B cell (primary cell): ENCODE measurements at regions not wholly inside any gene's neighbourhood (a gene's known extent, or its start where the extent isn't known, plus 50 kb on each side); places are given as distances from the start of the nearest gene placed in this dataset.

ENCODE experiments used
- EZH2 ChIP-seq: IDR thresholded peaks from 2 replicates; pipeline ENCODE4 v1.6.1; 2012; ENCODE audit warnings: borderline replicate concordance, low read depth, mild to moderate bottlenecking, moderate library complexity, low read length; ENCODE audit not compliant: insufficient read depth, poor library complexity, severe bottlenecking
- TF ChIP-seq, protein P1 (sequence below): fragments of 200-600 bp; IDR thresholded peaks from one replicate; pipeline ENCODE4 v1.8.0; 2022; ENCODE audit warnings: antibody characterized with exemption, mild to moderate bottlenecking

DNA sequence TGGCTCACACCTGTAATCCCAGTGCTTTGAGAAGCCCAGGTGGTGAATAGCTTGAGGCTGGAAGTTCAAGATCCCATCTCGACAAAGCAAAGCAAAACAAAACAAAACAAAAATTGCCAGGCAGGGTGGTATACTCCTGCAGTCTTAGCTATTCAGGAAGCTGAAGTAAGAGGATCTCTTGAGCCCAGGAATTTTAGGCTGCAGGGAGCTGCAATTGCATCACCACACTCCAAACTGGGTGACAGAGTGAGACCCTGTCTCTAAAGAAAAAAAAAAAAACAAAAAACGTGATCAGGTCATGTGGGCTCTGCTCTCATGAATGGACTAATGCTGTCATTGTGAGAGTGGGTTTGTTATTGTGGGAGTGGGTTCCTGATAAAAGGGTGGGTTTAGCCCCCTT, 409.1 kb downstream of the NPIPA7 start:
- TF ChIP-seq, protein P1, sequence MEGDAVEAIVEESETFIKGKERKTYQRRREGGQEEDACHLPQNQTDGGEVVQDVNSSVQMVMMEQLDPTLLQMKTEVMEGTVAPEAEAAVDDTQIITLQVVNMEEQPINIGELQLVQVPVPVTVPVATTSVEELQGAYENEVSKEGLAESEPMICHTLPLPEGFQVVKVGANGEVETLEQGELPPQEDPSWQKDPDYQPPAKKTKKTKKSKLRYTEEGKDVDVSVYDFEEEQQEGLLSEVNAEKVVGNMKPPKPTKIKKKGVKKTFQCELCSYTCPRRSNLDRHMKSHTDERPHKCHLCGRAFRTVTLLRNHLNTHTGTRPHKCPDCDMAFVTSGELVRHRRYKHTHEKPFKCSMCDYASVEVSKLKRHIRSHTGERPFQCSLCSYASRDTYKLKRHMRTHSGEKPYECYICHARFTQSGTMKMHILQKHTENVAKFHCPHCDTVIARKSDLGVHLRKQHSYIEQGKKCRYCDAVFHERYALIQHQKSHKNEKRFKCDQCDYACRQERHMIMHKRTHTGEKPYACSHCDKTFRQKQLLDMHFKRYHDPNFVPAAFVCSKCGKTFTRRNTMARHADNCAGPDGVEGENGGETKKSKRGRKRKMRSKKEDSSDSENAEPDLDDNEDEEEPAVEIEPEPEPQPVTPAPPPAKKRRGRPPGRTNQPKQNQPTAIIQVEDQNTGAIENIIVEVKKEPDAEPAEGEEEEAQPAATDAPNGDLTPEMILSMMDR: no peak
- TF ChIP-seq EZH2: no peak
